HCT116 (cell line): ENCODE measurements at regions not wholly inside any gene's neighbourhood (a gene's known extent, or its start where the extent isn't known, plus 50 kb on each side); places are given as distances from the start of the nearest gene placed in this dataset.

Experiments used
- ATAC-seq: fragments of 200-7000 bp; cut with Tn5 transposase; 2 replicates; pipeline ENCODE4 v1.9.1; 2020; ENCODE audit warnings: mild to moderate bottlenecking, moderate library complexity
- BruUV-seq: library from RNA; stranded (reverse); fragments of 400-500 nt; replicated peaks from 2 replicates; lab custom pipeline; 2021; lab: Mats Ljungman, UMichigan
- CTCF ChIA-PET: fragments of 300-600 bp; sonication (Branson Sonifier 250); formaldehyde crosslinking; loops from one replicate; lab custom pipeline; 2021; ENCODE audit warnings: antibody characterized with exemption; lab: Charles Lee
- POLR2A ChIA-PET: fragments of 300-600, 350-600 bp; sonication (Branson Sonifier 250); formaldehyde crosslinking; loops from one replicate; lab custom pipeline; 2021; ENCODE audit warnings: antibody characterized with exemption; lab: Charles Lee
- RAD21 ChIA-PET, 2 experiments: fragments of 300-600 bp; sonication (Branson Sonifier 250); formaldehyde crosslinking; loops; one replicate each; lab custom pipeline; 2023; ENCODE audit warnings: low total read pairs in 2 of 2; ENCODE audit not compliant: uncharacterized antibody in 2 of 2, unreplicated experiment in 2 of 2, low non-redundant PET in 1 of 2; lab: Charles Lee
- DNase-seq: peaks from one replicate; pipeline ENCODE4 v3.0.0-alpha.2; 2010; ENCODE audit warnings: low read depth, low spot score
- H2AFZ ChIP-seq: fragments of 200-600 bp; shearing (Covaris generic), sonication (generic); 2 replicates; pipeline ENCODE4 v1.6.1; 2017; ENCODE audit warnings: low read depth, mixed run types, mixed read lengths, antibody characterized with exemption, low read length; ENCODE audit not compliant: poor library complexity, severe bottlenecking
- H3K27ac ChIP-seq: 2 replicates; pipeline ENCODE4 v1.5.1; 2012; ENCODE audit warnings: low read depth, low read length
- H3K27me3 ChIP-seq: fragments of 200-600 bp; sonication (generic); 2 replicates; pipeline ENCODE4 v1.6.1; 2016; ENCODE audit warnings: mixed run types, low read length, mixed read lengths; ENCODE audit not compliant: insufficient read depth
- H3K36me3 ChIP-seq, 2 experiments: fragments of 200-500 bp in 1 of 2; fragments of 200-600 bp in 1 of 2; sonication (Bioruptor generic) in 1 of 2; sonication (generic) in 1 of 2; 2 replicates each; pipeline versions ENCODE4 v1.5.1 to v1.6.1; 2014 to 2016; ENCODE audit warnings: low read length in 2 of 2, inconsistent platforms in 1 of 2, mixed read lengths in 1 of 2, mixed run types in 1 of 2; ENCODE audit not compliant: insufficient read depth in 2 of 2, control insufficient read depth in 1 of 2
- H3K4me1 ChIP-seq, 2 experiments: fragments of 200-600 bp in 1 of 2; sonication (generic) in 1 of 2; 2 replicates each; pipeline versions ENCODE4 v1.5.1 to v1.6.1; 2012 to 2017; ENCODE audit warnings: low read length in 2 of 2, inconsistent platforms in 1 of 2, mild to moderate bottlenecking in 1 of 2, mixed read lengths in 1 of 2, mixed run types in 1 of 2, moderate library complexity in 1 of 2; ENCODE audit not compliant: insufficient read depth in 2 of 2, control insufficient read depth in 1 of 2
- H3K4me2 ChIP-seq: fragments of 200-600 bp; sonication (generic); 2 replicates; pipeline ENCODE4 v1.6.1; 2017; ENCODE audit warnings: mixed run types, low read length, mixed read lengths
- H3K4me3 ChIP-seq, 2 experiments: fragments of 200-600 bp in 1 of 2; sonication (generic) in 1 of 2; replicated peaks in 1 of 2; 2 replicates each; pipeline ENCODE4 v1.5.1; 2011 to 2016; ENCODE audit warnings: low read length in 2 of 2, control low read depth in 1 of 2, low read depth in 1 of 2, mild to moderate bottlenecking in 1 of 2, mixed read lengths in 1 of 2, mixed run types in 1 of 2
- H3K79me2 ChIP-seq: fragments of 200-600 bp; sonication (generic); 2 replicates; pipeline ENCODE4 v1.6.1; 2017; ENCODE audit warnings: mild to moderate bottlenecking, mixed run types, low read length, moderate library complexity, mixed read lengths; ENCODE audit not compliant: insufficient read depth
- H3K9ac ChIP-seq: fragments of 200-600 bp; sonication (generic); 2 replicates; pipeline ENCODE4 v1.6.1; 2016; ENCODE audit warnings: low read length, mixed read lengths
- H3K9me2 ChIP-seq: fragments of 200-600 bp; sonication (generic), shearing (Covaris generic); 2 replicates; pipeline ENCODE4 v1.6.1; 2017; ENCODE audit warnings: mixed run types, mild to moderate bottlenecking, moderate library complexity; ENCODE audit not compliant: insufficient read depth
- H3K9me3 ChIP-seq, 2 experiments: fragments of 200-500 bp in 1 of 2; fragments of 200-600 bp in 1 of 2; sonication (Bioruptor generic) in 1 of 2; sonication (generic) in 1 of 2; 2 replicates each; pipeline ENCODE4 v1.6.1; 2014 to 2017; ENCODE audit warnings: low read length in 2 of 2, mixed read lengths in 2 of 2, inconsistent platforms in 1 of 2, low read depth in 1 of 2, mild to moderate bottlenecking in 1 of 2, mixed run types in 1 of 2, moderate library complexity in 1 of 2; ENCODE audit not compliant: control insufficient read depth in 1 of 2, insufficient read depth in 1 of 2
- H4K20me1 ChIP-seq: fragments of 200-600 bp; sonication (generic), shearing (Covaris generic); 2 replicates; pipeline ENCODE4 v1.6.1; 2017; ENCODE audit warnings: mixed run types, mild to moderate bottlenecking, moderate library complexity; ENCODE audit not compliant: insufficient read depth
- CBX3 ChIP-seq: IDR thresholded peaks from 2 replicates; pipeline ENCODE4 v1.6.1; 2012; ENCODE audit warnings: low read depth
- CEBPB ChIP-seq: IDR thresholded peaks from 2 replicates; pipeline ENCODE4 v1.6.1; 2012; ENCODE audit warnings: low read depth
- ELF1 ChIP-seq: IDR thresholded peaks from 2 replicates; pipeline ENCODE4 v1.6.1; 2012; ENCODE audit warnings: low read depth, borderline replicate concordance
- FOSL1 ChIP-seq: IDR thresholded peaks from 2 replicates; pipeline ENCODE4 v1.6.1; 2012; ENCODE audit warnings: low read depth
- MAX ChIP-seq: IDR thresholded peaks from 2 replicates; pipeline ENCODE4 v1.6.1; 2012
- POLR2AphosphoS5 ChIP-seq: IDR thresholded peaks from 2 replicates; pipeline ENCODE4 v1.6.1; 2011; ENCODE audit warnings: mild to moderate bottlenecking, low read depth, low read length, moderate library complexity
- RAD21 ChIP-seq: IDR thresholded peaks from 2 replicates; pipeline ENCODE4 v1.6.1; 2012; ENCODE audit warnings: low read depth, mild to moderate bottlenecking
- SP1 ChIP-seq: IDR thresholded peaks from 2 replicates; pipeline ENCODE4 v1.6.1; 2012; ENCODE audit warnings: low read depth
- SRF ChIP-seq: IDR thresholded peaks from 2 replicates; pipeline ENCODE4 v1.6.1; 2012; ENCODE audit warnings: low read depth
- ZFX ChIP-seq: fragments of 450-650 bp; IDR thresholded peaks from 2 replicates; pipeline ENCODE4 v1.6.1; 2017
- ZNF274 ChIP-seq: fragments of 200-500 bp; sonication (Bioruptor generic); IDR thresholded peaks from 2 replicates; pipeline ENCODE4 v1.6.1; 2014; ENCODE audit warnings: mild to moderate bottlenecking, low read depth, low read length, inconsistent platforms
- intact Hi-C: fragments of 100-400 bp; cut with micrococcal nuclease; formaldehyde crosslinking; loops from 2 replicates; pipeline ENCODE4 v1.10.0; 2022
- TF ChIP-seq, protein P1 (sequence below): IDR thresholded peaks from 2 replicates; pipeline ENCODE4 v1.6.1; 2012
- TF ChIP-seq, protein P2 (sequence below), 3 experiments: fragments of 200-600 bp in 1 of 3; sonication (generic) in 1 of 3; IDR thresholded peaks in 2 of 3; conservative IDR thresholded peaks in 1 of 3; 2 replicates each; pipeline ENCODE4 v1.5.1; 2012 to 2017; ENCODE audit warnings: low read depth in 2 of 3, low read length in 2 of 3, antibody characterized with exemption in 1 of 3, borderline replicate concordance in 1 of 3, control low read depth in 1 of 3, mild to moderate bottlenecking in 1 of 3, mixed read lengths in 1 of 3, mixed run types in 1 of 3, moderate library complexity in 1 of 3; ENCODE audit not compliant: insufficient read depth in 1 of 3
- TF ChIP-seq, protein P3 (sequence below): IDR thresholded peaks from 2 replicates; pipeline ENCODE4 v1.6.1; 2011; ENCODE audit warnings: mild to moderate bottlenecking, low read length, moderate library complexity; ENCODE audit not compliant: insufficient replicate concordance; ENCODE audit errors: extremely low read depth

- Histone ChIP-seq H3K9ac (no peak overlapping the region), H3K27me3 (no peaks in the 10 kb centered on the region), H3K9me3 (no peaks in the 10 kb centered on the region), H4K20me1 (no peaks in the 10 kb centered on the region), H3K27ac (no peak overlapping the region), H2AFZ (no peak overlapping the region), H3K79me2 (no peaks in the 10 kb centered on the region), H3K4me2 (no peak overlapping the region), H3K4me3 (no peak overlapping the region), H3K36me3 (no peaks in the 10 kb centered on the region), H3K9me2 (no peaks in the 10 kb centered on the region), H3K4me1 (0 out of 4 replicates have a peak, but pooled peaks cover 0 to 2% of the 10 kb centered on the region in 2 experiments)
- POLR2A ChIA-PET, result no interaction called here
- ATAC-seq, result no peak
- CTCF ChIA-PET, result no interaction called here
- no peak for DNase-seq
- TF ChIP-seq CEBPB (no peak), FOSL1 (no peak), ELF1 (no peak), SRF (no peak), POLR2AphosphoS5 (no peak), ZNF274 (no peak), MAX (no peak), CBX3 (no peak), ZFX (no peak), SP1 (no peak), RAD21 (no peak)
- TF ChIP-seq, protein P1, sequence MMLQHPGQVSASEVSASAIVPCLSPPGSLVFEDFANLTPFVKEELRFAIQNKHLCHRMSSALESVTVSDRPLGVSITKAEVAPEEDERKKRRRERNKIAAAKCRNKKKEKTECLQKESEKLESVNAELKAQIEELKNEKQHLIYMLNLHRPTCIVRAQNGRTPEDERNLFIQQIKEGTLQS, result no peak
- TF ChIP-seq, protein P2, sequence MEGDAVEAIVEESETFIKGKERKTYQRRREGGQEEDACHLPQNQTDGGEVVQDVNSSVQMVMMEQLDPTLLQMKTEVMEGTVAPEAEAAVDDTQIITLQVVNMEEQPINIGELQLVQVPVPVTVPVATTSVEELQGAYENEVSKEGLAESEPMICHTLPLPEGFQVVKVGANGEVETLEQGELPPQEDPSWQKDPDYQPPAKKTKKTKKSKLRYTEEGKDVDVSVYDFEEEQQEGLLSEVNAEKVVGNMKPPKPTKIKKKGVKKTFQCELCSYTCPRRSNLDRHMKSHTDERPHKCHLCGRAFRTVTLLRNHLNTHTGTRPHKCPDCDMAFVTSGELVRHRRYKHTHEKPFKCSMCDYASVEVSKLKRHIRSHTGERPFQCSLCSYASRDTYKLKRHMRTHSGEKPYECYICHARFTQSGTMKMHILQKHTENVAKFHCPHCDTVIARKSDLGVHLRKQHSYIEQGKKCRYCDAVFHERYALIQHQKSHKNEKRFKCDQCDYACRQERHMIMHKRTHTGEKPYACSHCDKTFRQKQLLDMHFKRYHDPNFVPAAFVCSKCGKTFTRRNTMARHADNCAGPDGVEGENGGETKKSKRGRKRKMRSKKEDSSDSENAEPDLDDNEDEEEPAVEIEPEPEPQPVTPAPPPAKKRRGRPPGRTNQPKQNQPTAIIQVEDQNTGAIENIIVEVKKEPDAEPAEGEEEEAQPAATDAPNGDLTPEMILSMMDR (IDR thresholded peaks at IDR 0.05 in 2 of 3, conservative IDR thresholded peaks at IDR 0.05 in 1 of 3; ENCODE audit: borderline replicate concordance in 1 of 3, insufficient read depth in 1 of 3, low read depth in 2 of 3, low read length in 2 of 3), result no peak
- TF ChIP-seq, protein P3, sequence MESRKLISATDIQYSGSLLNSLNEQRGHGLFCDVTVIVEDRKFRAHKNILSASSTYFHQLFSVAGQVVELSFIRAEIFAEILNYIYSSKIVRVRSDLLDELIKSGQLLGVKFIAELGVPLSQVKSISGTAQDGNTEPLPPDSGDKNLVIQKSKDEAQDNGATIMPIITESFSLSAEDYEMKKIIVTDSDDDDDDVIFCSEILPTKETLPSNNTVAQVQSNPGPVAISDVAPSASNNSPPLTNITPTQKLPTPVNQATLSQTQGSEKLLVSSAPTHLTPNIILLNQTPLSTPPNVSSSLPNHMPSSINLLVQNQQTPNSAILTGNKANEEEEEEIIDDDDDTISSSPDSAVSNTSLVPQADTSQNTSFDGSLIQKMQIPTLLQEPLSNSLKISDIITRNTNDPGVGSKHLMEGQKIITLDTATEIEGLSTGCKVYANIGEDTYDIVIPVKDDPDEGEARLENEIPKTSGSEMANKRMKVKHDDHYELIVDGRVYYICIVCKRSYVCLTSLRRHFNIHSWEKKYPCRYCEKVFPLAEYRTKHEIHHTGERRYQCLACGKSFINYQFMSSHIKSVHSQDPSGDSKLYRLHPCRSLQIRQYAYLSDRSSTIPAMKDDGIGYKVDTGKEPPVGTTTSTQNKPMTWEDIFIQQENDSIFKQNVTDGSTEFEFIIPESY, result no peak
- intact Hi-C loops, result no loop called here
- RAD21 ChIA-PET, result no interaction called here
- BruUV-seq, result no TSS peak
Measured at GRCh38 chr6:142695016-142695415, 250.0 kb downstream of the HIVEP2 start.
